Thyroid gland (tissue), 4 donors: ENCODE measurements at regions not wholly inside any gene's neighbourhood (a gene's known extent, or its start where the extent isn't known, plus 50 kb on each side); places are given as distances from the start of the nearest gene placed in this dataset.

Source experiments
- DNase-seq, 2 donors: peaks; one replicate each; pipeline ENCODE4 v3.0.0-alpha.2; 2019
- H3K27ac ChIP-seq, 3 donors: fragments of 200-600 bp; sonication (generic); 1 replicate in 2 of 3; 2 replicates in 1 of 3; pipeline ENCODE4 v1.5.1; 2016 to 2019; ENCODE audit warnings: mild to moderate bottlenecking in 1 of 3, moderate library complexity in 1 of 3
- H3K27me3 ChIP-seq: fragments of 200-600 bp; sonication (generic); one replicate; pipeline ENCODE4 v1.5.1; 2019
- H3K36me3 ChIP-seq, 2 donors: fragments of 200-600 bp; sonication (generic); one replicate each; pipeline ENCODE4 v1.5.1; 2016 to 2019
- H3K4me1 ChIP-seq, 2 donors: fragments of 200-600 bp; sonication (generic); one replicate each; pipeline ENCODE4 v1.5.1; 2017 to 2019
- H3K4me3 ChIP-seq, 3 donors: fragments of 200-600 bp; sonication (generic); replicated peaks in 1 of 3; 1 replicate in 2 of 3; 2 replicates in 1 of 3; pipeline ENCODE4 v1.5.1; 2016; ENCODE audit warnings: mild to moderate bottlenecking in 1 of 3
- H3K9me3 ChIP-seq: fragments of 200-600 bp; sonication (generic); one replicate; pipeline ENCODE4 v1.5.1; 2017
- POLR2A ChIP-seq, 2 donors: fragments of 450-650 bp; IDR thresholded peaks; one replicate each; pipeline ENCODE4 v1.6.1; 2017; ENCODE audit warnings: antibody characterized with exemption in 2 of 2, mild to moderate bottlenecking in 2 of 2, moderate library complexity in 1 of 2
- WGBS, 2 donors: methylation state at CpG; one replicate each; pipeline ENCODE4 v1.1.5; 2017; 5-methylcytosine and 5-hydroxymethylcytosine counted together
- intact Hi-C: fragments of 100-400 bp; cut with DNase I; formaldehyde crosslinking; loops from one replicate; pipeline ENCODE4 v1.15.1; 2023
- TF ChIP-seq, protein P1 (sequence below), 6 experiments: fragments of 200-600 bp in 3 of 6; fragments of 450-650 bp in 3 of 6; sonication (generic) in 3 of 6; IDR thresholded peaks; one replicate each; pipeline ENCODE4 v1.5.1; 2016 to 2019; ENCODE audit warnings: antibody characterized with exemption in 6 of 6, mild to moderate bottlenecking in 2 of 6, inconsistent platforms in 1 of 6, moderate library complexity in 1 of 6

DNA sequence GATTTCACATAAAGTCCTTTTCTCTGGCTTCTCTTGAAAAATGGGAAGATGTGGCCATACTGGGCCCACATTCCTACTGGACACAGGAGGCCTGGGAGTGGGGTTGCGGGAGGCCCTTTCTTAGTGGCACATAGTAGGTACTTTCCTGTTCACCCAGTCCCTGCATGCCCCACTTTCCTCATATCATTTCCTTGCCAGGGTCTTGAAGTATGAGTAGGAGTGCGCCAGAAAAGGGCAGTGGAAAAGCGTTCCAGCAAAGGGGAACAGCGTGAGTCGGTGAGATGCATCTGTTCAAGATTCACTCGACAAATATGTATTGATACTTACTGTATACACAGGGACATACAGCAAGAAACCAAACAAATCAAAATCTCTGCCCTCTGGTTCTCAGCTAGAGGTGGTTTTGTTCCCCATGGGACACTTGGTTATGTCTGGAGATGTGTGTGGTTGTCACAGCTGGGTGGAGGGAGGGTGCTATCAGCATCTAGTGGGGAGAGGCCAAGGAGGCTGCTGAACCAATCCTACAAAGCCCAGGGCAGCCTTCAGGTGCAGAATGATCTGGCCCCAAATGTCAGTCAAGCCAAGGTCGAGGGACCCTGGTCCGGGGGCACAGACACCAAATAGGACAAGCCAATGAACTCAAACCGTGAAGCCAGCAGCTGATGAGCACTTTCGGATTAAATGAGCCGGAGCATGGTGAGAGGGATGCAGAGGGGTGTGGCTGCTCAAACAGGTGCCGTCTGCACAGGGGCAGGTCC lies 151.4 kb downstream of the CEBPB start:
- TF ChIP-seq POLR2A (IDR thresholded peaks at IDR 0.05), result no peak
- TF ChIP-seq, protein P1, sequence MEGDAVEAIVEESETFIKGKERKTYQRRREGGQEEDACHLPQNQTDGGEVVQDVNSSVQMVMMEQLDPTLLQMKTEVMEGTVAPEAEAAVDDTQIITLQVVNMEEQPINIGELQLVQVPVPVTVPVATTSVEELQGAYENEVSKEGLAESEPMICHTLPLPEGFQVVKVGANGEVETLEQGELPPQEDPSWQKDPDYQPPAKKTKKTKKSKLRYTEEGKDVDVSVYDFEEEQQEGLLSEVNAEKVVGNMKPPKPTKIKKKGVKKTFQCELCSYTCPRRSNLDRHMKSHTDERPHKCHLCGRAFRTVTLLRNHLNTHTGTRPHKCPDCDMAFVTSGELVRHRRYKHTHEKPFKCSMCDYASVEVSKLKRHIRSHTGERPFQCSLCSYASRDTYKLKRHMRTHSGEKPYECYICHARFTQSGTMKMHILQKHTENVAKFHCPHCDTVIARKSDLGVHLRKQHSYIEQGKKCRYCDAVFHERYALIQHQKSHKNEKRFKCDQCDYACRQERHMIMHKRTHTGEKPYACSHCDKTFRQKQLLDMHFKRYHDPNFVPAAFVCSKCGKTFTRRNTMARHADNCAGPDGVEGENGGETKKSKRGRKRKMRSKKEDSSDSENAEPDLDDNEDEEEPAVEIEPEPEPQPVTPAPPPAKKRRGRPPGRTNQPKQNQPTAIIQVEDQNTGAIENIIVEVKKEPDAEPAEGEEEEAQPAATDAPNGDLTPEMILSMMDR (IDR thresholded peaks at IDR 0.05), result no peak
- Histone ChIP-seq H3K27me3 (no peaks in the 10 kb centered on the region), H3K36me3 (no peaks in the 10 kb centered on the region), H3K4me1 (peaks cover 19 to 51% of the 10 kb centered on the region in 2 donors), H3K27ac (no peak overlapping the region), H3K4me3 (no peak overlapping the region), H3K9me3 (no peaks in the 10 kb centered on the region)
- DNase-seq, result peak in 1 of 2 donors; percentile 53
- intact Hi-C loops, result no loop called here
- 81 to 84% methylated on average over 12 of the region's 12 CpGs for WGBS, 2 donors

DNA sequence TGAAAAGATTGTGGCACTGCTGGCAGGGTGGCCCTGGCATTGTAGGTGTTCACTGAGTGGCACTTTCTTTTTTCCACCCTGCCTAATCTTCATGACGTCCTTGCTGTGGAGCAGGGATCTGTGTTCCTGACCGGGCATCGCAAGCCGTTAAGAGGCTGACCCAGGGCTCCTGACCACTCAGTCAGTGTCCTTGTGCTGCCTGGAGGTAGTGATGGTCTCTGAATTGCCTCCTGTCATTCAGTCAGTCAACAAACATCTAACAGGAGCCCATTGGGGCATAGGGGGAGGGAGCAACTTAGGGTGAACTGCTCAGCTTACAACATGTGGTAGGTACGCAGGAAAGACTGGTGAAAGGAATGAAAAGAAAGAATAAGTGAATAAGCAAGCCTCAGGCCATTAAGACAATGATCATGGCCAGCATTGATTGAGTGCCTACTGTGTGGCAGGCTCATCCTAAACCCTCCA lies 152.0 kb downstream of the CEBPB start:
- Histone ChIP-seq H3K27me3 (no peaks in the 10 kb centered on the region), H3K36me3 (no peaks in the 10 kb centered on the region), H3K9me3 (no peaks in the 10 kb centered on the region), H3K4me3 (no peak overlapping the region), H3K4me1 (peaks cover 19 to 57% of the 10 kb centered on the region in 2 donors), H3K27ac (no peak overlapping the region)
- intact Hi-C loops, result no loop called here
- DNase-seq, result no peak
- TF ChIP-seq, protein P1 (IDR thresholded peaks at IDR 0.05), result no peak
- 77 to 90% methylated on average over 5 of the region's 5 CpGs for WGBS, 2 donors

DNA sequence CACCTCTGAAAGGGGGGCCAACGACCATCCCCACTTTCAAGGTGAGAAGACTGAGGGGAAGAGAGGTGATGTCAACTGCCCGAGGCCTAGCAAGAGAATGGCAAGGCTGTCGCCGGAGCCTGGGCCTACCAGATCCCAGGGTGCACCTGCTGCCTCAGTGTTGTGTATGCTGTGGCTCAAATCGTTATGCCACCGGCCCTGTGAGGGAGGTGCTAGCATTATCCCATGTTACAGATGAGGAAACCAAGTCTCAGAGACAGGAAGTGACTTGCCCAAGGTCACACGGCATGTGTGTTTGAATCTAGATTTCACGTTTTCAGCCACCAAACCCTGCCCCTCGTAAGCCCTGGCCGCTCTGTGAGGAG lies 152.5 kb downstream of the CEBPB start:
- intact Hi-C loops, result no loop called here
- Histone ChIP-seq H3K27me3 (no peaks in the 10 kb centered on the region), H3K9me3 (no peaks in the 10 kb centered on the region), H3K4me1 (peaks cover 19 to 59% of the 10 kb centered on the region in 2 donors), H3K4me3 (no peak overlapping the region), H3K36me3 (no peaks in the 10 kb centered on the region), H3K27ac (no peak overlapping the region)
- 93% methylated on average over 10 of the region's 10 CpGs for WGBS, 2 donors
- DNase-seq, result no peak
- no peak for TF ChIP-seq POLR2A (IDR thresholded peaks at IDR 0.05)
- TF ChIP-seq, protein P1 (IDR thresholded peaks at IDR 0.05), result no peak

DNA sequence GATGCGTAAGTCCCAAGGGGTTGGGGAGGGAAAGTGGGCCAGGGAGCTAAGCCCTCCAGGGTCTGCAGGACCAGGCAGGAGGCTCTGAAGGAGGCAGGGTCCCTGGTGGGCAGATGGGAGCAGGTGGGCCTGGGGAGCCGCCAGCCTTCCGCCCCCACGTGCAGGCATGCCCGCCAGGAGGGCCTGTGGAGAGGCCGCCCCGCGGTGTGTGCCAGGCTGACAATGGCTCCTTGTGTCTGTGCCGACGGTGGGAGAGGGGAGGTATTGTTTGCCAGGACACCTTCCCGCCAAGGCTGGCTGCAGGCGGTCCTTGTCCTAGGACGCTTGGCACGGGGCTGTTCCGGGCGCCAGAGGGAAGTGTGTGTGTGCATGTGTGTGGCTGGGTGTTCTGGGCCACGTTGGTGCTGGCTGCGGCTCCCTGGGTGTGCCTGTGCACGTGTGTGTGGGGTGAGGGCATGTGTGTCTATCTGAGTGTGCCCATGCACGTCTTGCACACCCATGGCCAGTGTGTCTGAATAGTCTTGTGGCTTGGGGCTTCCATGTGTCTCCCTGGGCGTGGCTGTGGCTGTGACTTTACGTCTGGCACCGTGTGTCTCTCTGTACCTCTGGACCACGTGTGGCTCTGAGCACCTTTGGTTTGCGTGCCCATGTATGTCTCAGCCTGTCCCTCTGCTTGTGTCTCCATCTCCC lies 153.0 kb downstream of the CEBPB start:
- Histone ChIP-seq H3K27me3 (no peaks in the 10 kb centered on the region), H3K27ac (no peak overlapping the region), H3K9me3 (no peaks in the 10 kb centered on the region), H3K4me1 (peaks cover 15 to 53% of the 10 kb centered on the region in 2 donors), H3K36me3 (no peaks in the 10 kb centered on the region), H3K4me3 (no peak overlapping the region)
- TF ChIP-seq, protein P1 (IDR thresholded peaks at IDR 0.05), result no peak
- TF ChIP-seq POLR2A (IDR thresholded peaks at IDR 0.05), result no peak
- intact Hi-C loops, result no loop called here
- 89 to 91% methylated on average over 7 to 19 of the region's 25 CpGs for WGBS, 2 donors
- no peak for DNase-seq
